SH-SY5Y (cell line): ENCODE measurements at regions not wholly inside any gene's neighbourhood (a gene's known extent, or its start where the extent isn't known, plus 50 kb on each side); places are given as distances from the start of the nearest gene placed in this dataset.

Source experiments
- GATA2 ChIP-seq: IDR thresholded peaks from 2 replicates; pipeline ENCODE4 v1.6.1; 2011; ENCODE audit warnings: mild to moderate bottlenecking, low read depth, low read length
- GATA3 ChIP-seq: IDR thresholded peaks from 2 replicates; pipeline ENCODE4 v1.6.1; 2011; ENCODE audit warnings: low read depth, mild to moderate bottlenecking, low read length, moderate library complexity

DNA sequence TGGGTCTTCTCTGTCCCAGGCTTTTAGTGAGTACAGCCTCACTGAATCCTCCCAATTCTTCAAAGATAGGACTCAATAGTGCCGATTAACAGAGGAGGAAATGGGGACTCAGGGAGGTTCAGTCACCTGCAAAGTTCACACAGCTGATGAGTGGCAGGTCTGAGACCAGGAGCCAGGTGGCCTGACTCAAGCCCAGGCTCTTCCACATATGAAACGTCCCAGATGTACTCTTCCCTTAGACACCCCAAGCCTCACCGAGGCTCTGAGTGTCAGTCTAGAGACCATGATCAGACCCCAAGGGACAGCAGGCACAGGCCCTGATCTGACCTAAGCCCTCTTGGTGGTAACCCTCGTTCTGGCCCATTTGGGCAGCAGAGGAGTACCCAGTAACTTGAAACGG lies 115.2 kb downstream of the INHBB start:
- TF ChIP-seq GATA2, result no peak
- TF ChIP-seq GATA3, result no peak
